C4-2B (cell line): ENCODE measurements at regions not wholly inside any gene's neighbourhood (a gene's known extent, or its start where the extent isn't known, plus 50 kb on each side); places are given as distances from the start of the nearest gene placed in this dataset.

Experiments
- ZFX ChIP-seq: fragments of 450-650 bp; IDR thresholded peaks from 2 replicates; pipeline ENCODE4 v1.6.1; 2017
- TF ChIP-seq, protein P1 (sequence below): fragments of 450-650 bp; conservative IDR thresholded peaks from 2 replicates; pipeline ENCODE4 v1.5.1; 2017; ENCODE audit warnings: mild to moderate bottlenecking

DNA sequence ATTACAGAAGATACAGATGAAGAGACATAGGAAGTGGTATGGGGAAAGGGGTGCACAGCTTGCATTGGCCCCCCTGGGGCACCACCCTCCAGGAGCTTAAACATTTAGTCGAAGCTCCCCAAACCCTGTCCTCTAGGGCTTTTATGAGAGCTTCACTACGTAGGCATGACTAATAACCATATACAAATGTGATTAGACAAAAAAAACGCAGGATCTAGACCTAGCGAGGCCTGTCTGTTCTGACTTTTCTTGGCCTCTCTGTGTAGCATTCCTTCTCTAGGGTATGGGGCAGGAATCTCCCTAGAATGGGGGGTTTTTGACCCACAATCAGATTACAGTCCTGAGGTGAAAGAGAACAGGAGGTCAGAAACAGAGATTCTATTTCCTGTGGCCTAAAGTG lies 293.7 kb upstream of the GALNTL6 start:
- TF ChIP-seq, protein P1, sequence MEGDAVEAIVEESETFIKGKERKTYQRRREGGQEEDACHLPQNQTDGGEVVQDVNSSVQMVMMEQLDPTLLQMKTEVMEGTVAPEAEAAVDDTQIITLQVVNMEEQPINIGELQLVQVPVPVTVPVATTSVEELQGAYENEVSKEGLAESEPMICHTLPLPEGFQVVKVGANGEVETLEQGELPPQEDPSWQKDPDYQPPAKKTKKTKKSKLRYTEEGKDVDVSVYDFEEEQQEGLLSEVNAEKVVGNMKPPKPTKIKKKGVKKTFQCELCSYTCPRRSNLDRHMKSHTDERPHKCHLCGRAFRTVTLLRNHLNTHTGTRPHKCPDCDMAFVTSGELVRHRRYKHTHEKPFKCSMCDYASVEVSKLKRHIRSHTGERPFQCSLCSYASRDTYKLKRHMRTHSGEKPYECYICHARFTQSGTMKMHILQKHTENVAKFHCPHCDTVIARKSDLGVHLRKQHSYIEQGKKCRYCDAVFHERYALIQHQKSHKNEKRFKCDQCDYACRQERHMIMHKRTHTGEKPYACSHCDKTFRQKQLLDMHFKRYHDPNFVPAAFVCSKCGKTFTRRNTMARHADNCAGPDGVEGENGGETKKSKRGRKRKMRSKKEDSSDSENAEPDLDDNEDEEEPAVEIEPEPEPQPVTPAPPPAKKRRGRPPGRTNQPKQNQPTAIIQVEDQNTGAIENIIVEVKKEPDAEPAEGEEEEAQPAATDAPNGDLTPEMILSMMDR = no peak
- no peak for TF ChIP-seq ZFX
